ENCODE measurements at regions not wholly inside any gene's neighbourhood (a gene's known extent, or its start where the extent isn't known, plus 50 kb on each side); places are given as distances from the start of the nearest gene placed in this dataset.

GRCh38 chr9:115999498-115999897 is 154.1 kb upstream of the PAPPA start:
- TF ChIP-seq, protein P1, sequence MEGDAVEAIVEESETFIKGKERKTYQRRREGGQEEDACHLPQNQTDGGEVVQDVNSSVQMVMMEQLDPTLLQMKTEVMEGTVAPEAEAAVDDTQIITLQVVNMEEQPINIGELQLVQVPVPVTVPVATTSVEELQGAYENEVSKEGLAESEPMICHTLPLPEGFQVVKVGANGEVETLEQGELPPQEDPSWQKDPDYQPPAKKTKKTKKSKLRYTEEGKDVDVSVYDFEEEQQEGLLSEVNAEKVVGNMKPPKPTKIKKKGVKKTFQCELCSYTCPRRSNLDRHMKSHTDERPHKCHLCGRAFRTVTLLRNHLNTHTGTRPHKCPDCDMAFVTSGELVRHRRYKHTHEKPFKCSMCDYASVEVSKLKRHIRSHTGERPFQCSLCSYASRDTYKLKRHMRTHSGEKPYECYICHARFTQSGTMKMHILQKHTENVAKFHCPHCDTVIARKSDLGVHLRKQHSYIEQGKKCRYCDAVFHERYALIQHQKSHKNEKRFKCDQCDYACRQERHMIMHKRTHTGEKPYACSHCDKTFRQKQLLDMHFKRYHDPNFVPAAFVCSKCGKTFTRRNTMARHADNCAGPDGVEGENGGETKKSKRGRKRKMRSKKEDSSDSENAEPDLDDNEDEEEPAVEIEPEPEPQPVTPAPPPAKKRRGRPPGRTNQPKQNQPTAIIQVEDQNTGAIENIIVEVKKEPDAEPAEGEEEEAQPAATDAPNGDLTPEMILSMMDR (IDR thresholded peaks at IDR 0.05; ENCODE audit: low read length): no peak
- no peak for TF ChIP-seq EZH2phosphoT487 (IDR thresholded peaks at IDR 0.05; ENCODE audit: low read length)
